Jurkat, Clone E6-1 (cell line): ENCODE measurements at regions not wholly inside any gene's neighbourhood (a gene's known extent, or its start where the extent isn't known, plus 50 kb on each side); places are given as distances from the start of the nearest gene placed in this dataset.
"Not testable (repeated sequence)": the region's sequence is repeated elsewhere in the genome, so short reads cannot be mapped to it uniquely, and the experiment has no call there.

Experiments
- DNase-seq: peaks from one replicate; pipeline ENCODE4 v3.0.0-alpha.2; 2011; ENCODE audit warnings: low read depth, low spot score
- H3K4me3 ChIP-seq: 2 replicates; pipeline ENCODE4 v1.5.1; 2011; ENCODE audit warnings: mild to moderate bottlenecking, low read length, control low read depth, moderate library complexity

- no peak for DNase-seq
- H3K4me3 ChIP-seq, result no peak overlapping the region
Measured at GRCh38 chr5:174444479-174445188, 279.7 kb upstream of the MSX2 start.

- no peak for DNase-seq
- H3K4me3 ChIP-seq, result no peak overlapping the region
Measured at GRCh38 chr5:174446446-174446845, 277.9 kb upstream of the MSX2 start.

- DNase-seq, result no peak
- no peak overlapping the region for H3K4me3 ChIP-seq
Measured at GRCh38 chr5:174446988-174447387, 277.4 kb upstream of the MSX2 start.

GRCh38 chr5:174448041-174448440, 276.3 kb upstream of the MSX2 start:
- DNase-seq, result no peak
- no peak overlapping the region for H3K4me3 ChIP-seq

- no peak for DNase-seq
- no peak overlapping the region for H3K4me3 ChIP-seq
Measured at GRCh38 chr5:174448662-174449061, 275.7 kb upstream of the MSX2 start.

- no peak overlapping the region for H3K4me3 ChIP-seq
- no peak for DNase-seq
Measured at GRCh38 chr5:174453690-174454089, 270.7 kb upstream of the MSX2 start.

GRCh38 chr5:174454464-174454863, 269.9 kb upstream of the MSX2 start:
- DNase-seq, result peak; percentile 98

GRCh38 chr5:174454890-174455289, 269.5 kb upstream of the MSX2 start:
- peak overlapping the region; percentile 10; the same call in 1 of the 2 replicates for H3K4me3 ChIP-seq
- no peak for DNase-seq

More at GRCh38 chr5:174454464-174454863, 269.9 kb upstream of the MSX2 start:
- peak overlapping the region; percentile 27 for H3K4me3 ChIP-seq

- no peak for DNase-seq
- H3K4me3 ChIP-seq, result 0 out of 2 replicates have a peak overlapping the region, but pooled peaks have one; percentile 10
Measured at GRCh38 chr5:174455301-174455700, 269.1 kb upstream of the MSX2 start.

GRCh38 chr5:174457141-174457678, 267.2 kb upstream of the MSX2 start:
- no peak for DNase-seq
- H3K4me3 ChIP-seq, result no peak overlapping the region

GRCh38 chr5:174459071-174459702, 265.2 kb upstream of the MSX2 start:
- DNase-seq, result no peak
- no peak overlapping the region for H3K4me3 ChIP-seq

- DNase-seq, result no peak
- no peak overlapping the region for H3K4me3 ChIP-seq
Measured at GRCh38 chr5:174459832-174460448, 264.4 kb upstream of the MSX2 start.

- no peak for DNase-seq
- no peak overlapping the region for H3K4me3 ChIP-seq
Measured at GRCh38 chr5:174462129-174462528, 262.3 kb upstream of the MSX2 start.

- DNase-seq, result no peak
- H3K4me3 ChIP-seq, result no peak overlapping the region
Measured at GRCh38 chr5:174464504-174465165, 259.7 kb upstream of the MSX2 start.

- not testable (repeated sequence) for H3K4me3 ChIP-seq, DNase-seq
Measured at GRCh38 chr5:174471528-174471927, 252.9 kb upstream of the MSX2 start.

- H3K4me3 ChIP-seq, result no peak overlapping the region
- DNase-seq, result no peak
Measured at GRCh38 chr5:174472956-174473355, 251.4 kb upstream of the MSX2 start.

GRCh38 chr5:174476001-174476400, 248.4 kb upstream of the MSX2 start:
- H3K4me3 ChIP-seq, DNase-seq: not testable (repeated sequence)

GRCh38 chr5:174479325-174479724, 245.1 kb upstream of the MSX2 start:
- H3K4me3 ChIP-seq, result no peak overlapping the region
- DNase-seq, result no peak

- DNase-seq, result no peak
- H3K4me3 ChIP-seq, result no peak overlapping the region
Measured at GRCh38 chr5:174481737-174482136, 242.6 kb upstream of the MSX2 start.

- no peak for DNase-seq
- no peak overlapping the region for H3K4me3 ChIP-seq
Measured at GRCh38 chr5:174482607-174483024, 241.8 kb upstream of the MSX2 start.
